Esophagus squamous epithelium (tissue), 4 donors: ENCODE measurements at regions not wholly inside any gene's neighbourhood (a gene's known extent, or its start where the extent isn't known, plus 50 kb on each side); places are given as distances from the start of the nearest gene placed in this dataset.

Source experiments
- CTCF ChIP-seq, 6 experiments: fragments of 450-650 bp in 4 of 6; fragments of 200-600 bp in 2 of 6; sonication (generic) in 2 of 6; IDR thresholded peaks; one replicate each; pipeline ENCODE4 v1.5.1; 2016 to 2019; ENCODE audit warnings: antibody characterized with exemption in 6 of 6, mild to moderate bottlenecking in 4 of 6, moderate library complexity in 4 of 6
- POLR2A ChIP-seq, 4 donors: fragments of 450-650 bp; IDR thresholded peaks; one replicate each; pipeline ENCODE4 v1.6.1; 2017; ENCODE audit warnings: antibody characterized with exemption in 4 of 4, mild to moderate bottlenecking in 4 of 4, moderate library complexity in 3 of 4

- no peak for TF ChIP-seq CTCF (IDR thresholded peaks at IDR 0.05)
- no peak for TF ChIP-seq POLR2A (IDR thresholded peaks at IDR 0.05)
Observed at GRCh38 chr14:98896449-98896848, 375.5 kb downstream of the BCL11B start.
